Fibroblast of mammary gland (primary cell): ENCODE measurements at regions not wholly inside any gene's neighbourhood (a gene's known extent, or its start where the extent isn't known, plus 50 kb on each side); places are given as distances from the start of the nearest gene placed in this dataset.

Experiments
- DNase-seq: peaks from one replicate; pipeline ENCODE4 v3.0.0-alpha.2; 2010; ENCODE audit warnings: low read depth
- H3K4me3 ChIP-seq: 2 replicates; pipeline ENCODE4 v1.5.1; 2011; ENCODE audit warnings: low read depth, mild to moderate bottlenecking, low read length, moderate library complexity; ENCODE audit not compliant: control insufficient read depth
- CTCF ChIP-seq: conservative IDR thresholded peaks from 2 replicates; pipeline ENCODE4 v1.5.1; 2011; ENCODE audit warnings: low read depth, low read length, inconsistent platforms; ENCODE audit not compliant: control insufficient read depth, insufficient read depth

DNA sequence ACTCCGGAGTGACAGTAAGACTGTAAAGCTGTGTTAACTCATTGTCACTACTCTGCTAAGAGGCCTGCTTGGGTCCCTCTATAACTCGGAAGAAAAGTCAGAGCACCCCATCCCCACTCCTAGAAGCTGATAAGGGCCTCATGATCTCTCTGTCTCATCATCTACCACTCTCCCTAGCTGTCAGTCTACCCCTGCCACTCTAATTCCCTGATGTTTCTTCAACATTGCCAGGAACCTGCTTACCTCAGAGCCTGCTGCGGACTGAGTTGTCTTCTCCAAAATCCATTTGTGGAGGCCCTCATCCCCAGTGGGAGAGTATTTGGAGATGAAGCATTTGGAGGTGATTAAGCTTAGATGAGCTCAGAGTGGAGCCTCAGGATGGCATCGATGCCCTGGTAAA, 1092.2 kb downstream of the TBC1D22A start:
- no peak for DNase-seq
- H3K4me3 ChIP-seq = no peak overlapping the region
- TF ChIP-seq CTCF = no peak

GRCh38 chr22:47854251-47854650, 1091.8 kb downstream of the TBC1D22A start:
- H3K4me3 ChIP-seq = no peak overlapping the region
- no peak for DNase-seq
- no peak for TF ChIP-seq CTCF

GRCh38 chr22:47853750-47854149, 1091.3 kb downstream of the TBC1D22A start:
- no peak for TF ChIP-seq CTCF

DNA sequence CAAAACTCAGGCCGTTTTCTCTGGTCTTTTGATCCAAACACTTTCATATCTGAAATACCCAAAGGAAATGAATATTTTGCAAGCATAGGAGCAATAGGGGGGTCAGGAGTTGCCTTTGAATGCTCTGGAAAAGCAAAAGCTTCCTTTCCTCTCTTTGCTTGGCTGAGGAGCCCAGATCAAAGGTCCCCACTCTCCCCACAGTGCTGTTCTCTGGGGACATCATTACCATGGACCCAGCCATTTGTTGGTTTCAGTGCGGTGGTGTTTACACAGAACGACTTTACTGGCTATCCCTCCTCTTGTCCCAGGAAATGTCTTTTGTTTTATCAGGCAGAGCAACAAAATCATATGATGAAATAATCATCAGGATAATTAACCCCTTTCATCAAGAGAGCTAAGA, 1089.1 kb downstream of the TBC1D22A start:
- no peak for TF ChIP-seq CTCF
- H3K4me3 ChIP-seq = no peak overlapping the region
- no peak for DNase-seq

More at GRCh38 chr22:47853750-47854149, 1091.3 kb downstream of the TBC1D22A start:
- no peak overlapping the region for H3K4me3 ChIP-seq
- DNase-seq = no peak

GRCh38 chr22:47850644-47851151, 1088.2 kb downstream of the TBC1D22A start:
- H3K4me3 ChIP-seq = no peak overlapping the region
- DNase-seq = no peak
- TF ChIP-seq CTCF = no peak

DNA sequence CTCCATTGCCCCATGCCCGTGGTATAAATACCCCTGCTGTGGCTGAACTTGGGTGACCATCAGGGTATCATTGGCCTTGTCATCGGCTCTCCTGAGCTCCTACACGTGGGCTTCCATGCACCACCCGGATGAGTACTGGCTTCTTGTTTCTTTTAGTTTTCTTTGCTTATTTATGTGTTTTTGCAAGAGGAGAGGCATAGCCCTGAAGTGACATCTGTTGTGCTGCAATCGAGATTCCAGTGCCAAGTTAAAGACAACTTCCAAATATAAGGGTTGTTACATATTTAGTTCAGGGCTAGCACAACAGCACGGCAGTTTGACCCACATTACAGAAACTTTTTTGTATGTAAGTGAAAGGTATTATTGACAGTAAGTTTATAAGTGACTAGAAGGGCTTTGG, 1087.1 kb downstream of the TBC1D22A start:
- DNase-seq = no peak
- no peak for TF ChIP-seq CTCF
- no peak overlapping the region for H3K4me3 ChIP-seq
